ENCODE measurements at regions not wholly inside any gene's neighbourhood (a gene's known extent, or its start where the extent isn't known, plus 50 kb on each side); places are given as distances from the start of the nearest gene placed in this dataset.
"Not testable (repeated sequence)": the region's sequence is repeated elsewhere in the genome, so short reads cannot be mapped to it uniquely, and the experiment has no call there.

- no peak for DNase-seq
These were observed 354.8 kb downstream of the INSIG2 start for GRCh38 chr2:118442996-118443553.

- DNase-seq = no peak
These were observed 353.8 kb downstream of the INSIG2 start for GRCh38 chr2:118442046-118442445.

GRCh38 chr2:118440404-118441098 is 352.3 kb downstream of the INSIG2 start:
- no peak for DNase-seq

GRCh38 chr2:118437501-118437900 is 349.2 kb downstream of the INSIG2 start:
- no peak for DNase-seq

GRCh38 chr2:118431997-118432396 is 343.7 kb downstream of the INSIG2 start:
- no peak for DNase-seq

GRCh38 chr2:118431586-118431985 is 343.3 kb downstream of the INSIG2 start:
- no peak for DNase-seq

- DNase-seq = no peak
These were observed 342.9 kb downstream of the INSIG2 start for GRCh38 chr2:118431165-118431517.

GRCh38 chr2:118430510-118431164 is 342.4 kb downstream of the INSIG2 start:
- no peak for DNase-seq

GRCh38 chr2:118425191-118425590 is 336.9 kb downstream of the INSIG2 start:
- DNase-seq = no peak

GRCh38 chr2:118423776-118424175 is 335.5 kb downstream of the INSIG2 start:
- DNase-seq = no peak

- no peak for DNase-seq
These were observed 333.4 kb downstream of the INSIG2 start for GRCh38 chr2:118421648-118422047.

GRCh38 chr2:118417406-118418120 is 329.3 kb downstream of the INSIG2 start:
- no peak for DNase-seq

- not testable (repeated sequence) for DNase-seq
These were observed 326.9 kb downstream of the INSIG2 start for GRCh38 chr2:118415186-118415585.

GRCh38 chr2:118403658-118404451 is 315.6 kb downstream of the INSIG2 start:
- no peak for DNase-seq

- DNase-seq = no peak
These were observed 300.5 kb downstream of the INSIG2 start for GRCh38 chr2:118388771-118389170.

- DNase-seq = no peak
These were observed 299.2 kb downstream of the INSIG2 start for GRCh38 chr2:118387509-118387908.

GRCh38 chr2:118386641-118387302 is 298.5 kb downstream of the INSIG2 start:
- no peak for DNase-seq

GRCh38 chr2:118380915-118381653 is 292.8 kb downstream of the INSIG2 start:
- no peak for DNase-seq

GRCh38 chr2:118375907-118376485 is 287.7 kb downstream of the INSIG2 start:
- DNase-seq = no peak

GRCh38 chr2:118374974-118375755 is 286.9 kb downstream of the INSIG2 start:
- no peak for DNase-seq
